IMR-90 (cell line): ENCODE measurements at regions not wholly inside any gene's neighbourhood (a gene's known extent, or its start where the extent isn't known, plus 50 kb on each side); places are given as distances from the start of the nearest gene placed in this dataset.

Source experiments
- ATAC-seq: fragments of 200-7000 bp; cut with Tn5 transposase; 2 replicates; pipeline ENCODE4 v1.9.1; 2020; ENCODE audit warnings: low read depth, mild to moderate bottlenecking, moderate library complexity
- BruUV-seq: library from RNA; stranded (reverse); fragments of 400-500 nt; replicated peaks from 2 replicates; lab custom pipeline; 2021; lab: Mats Ljungman, UMichigan
- CTCF ChIA-PET: fragments of 300-600 bp; formaldehyde crosslinking; extraction: SDS; loops from one replicate; lab custom pipeline; 2021; ENCODE audit warnings: antibody characterized with exemption; lab: Yijun Ruan, JAX
- POLR2A ChIA-PET: fragments of 300-600 bp; sonication (Branson Sonifier 250); formaldehyde crosslinking; loops from one replicate; lab custom pipeline; 2022; ENCODE audit warnings: antibody characterized with exemption; ENCODE audit not compliant: unreplicated experiment; lab: Charles Lee
- DNase-seq: peaks from one replicate; pipeline ENCODE4 v3.0.0; 2013
- H2AFZ ChIP-seq: replicated peaks from 2 replicates; pipeline ENCODE3; 2013; ENCODE audit warnings: low read length, mild to moderate bottlenecking; ENCODE audit not compliant: poor library complexity
- H2AK5ac ChIP-seq: 2 replicates; pipeline ENCODE4 v1.6.1; 2013; ENCODE audit warnings: low read depth, low read length, inconsistent platforms
- H2AK9ac ChIP-seq: replicated peaks from 2 replicates; pipeline ENCODE3; 2013; ENCODE audit warnings: mild to moderate bottlenecking, low read depth, low read length, moderate library complexity; ENCODE audit not compliant: poor library complexity
- H2BK120ac ChIP-seq: 2 replicates; pipeline ENCODE4 v1.6.1; 2013; ENCODE audit warnings: low read depth, low read length, inconsistent platforms
- H2BK15ac ChIP-seq: 3 replicates; pipeline ENCODE4 v1.6.1; 2013; ENCODE audit warnings: low read depth, low read length, inconsistent platforms
- H2BK20ac ChIP-seq: 2 replicates; pipeline ENCODE4 v1.6.1; 2013; ENCODE audit warnings: low read depth, mild to moderate bottlenecking, inconsistent platforms, low read length, moderate library complexity
- H2BK5ac ChIP-seq: 2 replicates; pipeline ENCODE4 v1.6.1; 2013; ENCODE audit warnings: mild to moderate bottlenecking, low read depth, low read length, inconsistent platforms; ENCODE audit not compliant: poor library complexity, severe bottlenecking
- H3K14ac ChIP-seq: replicated peaks from 2 replicates; pipeline ENCODE4 v1.6.1; 2013; ENCODE audit warnings: low read depth, low read length, inconsistent platforms
- H3K18ac ChIP-seq: 2 replicates; pipeline ENCODE4 v1.6.1; 2013; ENCODE audit warnings: low read depth, low read length, control low read depth
- H3K23ac ChIP-seq: 2 replicates; pipeline ENCODE4 v1.6.1; 2013; ENCODE audit warnings: low read depth, low read length, inconsistent platforms
- H3K27ac ChIP-seq: 2 replicates; pipeline ENCODE4 v1.5.1; 2013; ENCODE audit warnings: mild to moderate bottlenecking, control low read depth, low read length; ENCODE audit not compliant: insufficient read depth
- H3K27me3 ChIP-seq: 2 replicates; pipeline ENCODE4 v1.6.1; 2013; ENCODE audit warnings: low read length; ENCODE audit not compliant: control insufficient read depth, insufficient read depth
- H3K36me3 ChIP-seq: 2 replicates; pipeline ENCODE4 v1.6.1; 2013; ENCODE audit warnings: low read length, mixed read lengths; ENCODE audit not compliant: control insufficient read depth, insufficient read depth
- H3K4ac ChIP-seq: 2 replicates; pipeline ENCODE4 v1.6.1; 2013; ENCODE audit warnings: low read depth, low read length, inconsistent platforms
- H3K4me1 ChIP-seq: 2 replicates; pipeline ENCODE4 v1.6.1; 2013; ENCODE audit warnings: low read length, mixed read lengths; ENCODE audit not compliant: control insufficient read depth, insufficient read depth
- H3K4me2 ChIP-seq: 2 replicates; pipeline ENCODE4 v1.6.1; 2013; ENCODE audit warnings: low read depth, mild to moderate bottlenecking, control low read depth, low read length, moderate library complexity
- H3K4me3 ChIP-seq: 2 replicates; pipeline ENCODE4 v1.5.1; 2013; ENCODE audit warnings: low read depth, mild to moderate bottlenecking, control low read depth, low read length, moderate library complexity; ENCODE audit not compliant: insufficient read depth
- H3K56ac ChIP-seq: 2 replicates; pipeline ENCODE4 v1.6.1; 2013; ENCODE audit warnings: low read length, inconsistent platforms; ENCODE audit not compliant: insufficient read depth; ENCODE audit errors: extremely low read depth
- H3K79me1 ChIP-seq, 2 experiments: 2 replicates each; pipeline ENCODE4 v1.6.1; 2013; ENCODE audit warnings: low read length in 2 of 2, inconsistent platforms in 1 of 2, low read depth in 1 of 2
- H3K9ac ChIP-seq: 2 replicates; pipeline ENCODE4 v1.6.1; 2013; ENCODE audit warnings: low read depth, low read length, control low read depth
- H3K9me1 ChIP-seq: 2 replicates; pipeline ENCODE4 v1.6.1; 2013; ENCODE audit warnings: low read length, inconsistent platforms; ENCODE audit not compliant: insufficient read depth
- H3K9me3 ChIP-seq: 2 replicates; pipeline ENCODE4 v1.6.1; 2013; ENCODE audit warnings: low read length; ENCODE audit not compliant: control insufficient read depth, insufficient read depth
- H4K20me1 ChIP-seq: 2 replicates; pipeline ENCODE4 v1.6.1; 2013; ENCODE audit warnings: low read length, inconsistent platforms; ENCODE audit not compliant: insufficient read depth
- H4K5ac ChIP-seq: 2 replicates; pipeline ENCODE4 v1.6.1; 2013; ENCODE audit warnings: mild to moderate bottlenecking, low read depth, low read length, control low read depth
- H4K8ac ChIP-seq, 2 experiments: 2 replicates each; pipeline ENCODE4 v1.6.1; 2013; ENCODE audit warnings: low read depth in 2 of 2, low read length in 2 of 2, control low read depth in 1 of 2, inconsistent platforms in 1 of 2
- H4K91ac ChIP-seq: 2 replicates; pipeline ENCODE4 v1.6.1; 2013; ENCODE audit warnings: low read depth, low read length, inconsistent platforms; ENCODE audit not compliant: insufficient read depth
- BHLHE40 ChIP-seq: fragments of 150-350 bp; IDR thresholded peaks from 2 replicates; pipeline ENCODE4 v1.6.1; 2016; ENCODE audit warnings: mild to moderate bottlenecking, low read depth, low read length
- FOS ChIP-seq: fragments of 150-350 bp; IDR thresholded peaks from 2 replicates; pipeline ENCODE4 v1.6.1; 2016; ENCODE audit warnings: low read depth, low read length
- POLR2A ChIP-seq: IDR thresholded peaks from 2 replicates; pipeline ENCODE4 v1.6.1; 2012; ENCODE audit warnings: mild to moderate bottlenecking, low read depth, low read length
- RAD21 ChIP-seq: IDR thresholded peaks from 2 replicates; pipeline ENCODE4 v1.6.1; 2012; ENCODE audit warnings: low read length, improper control_type of control experiment
- RCOR1 ChIP-seq: IDR thresholded peaks from 2 replicates; pipeline ENCODE4 v1.6.1; 2012; ENCODE audit warnings: mild to moderate bottlenecking, low read length, improper control_type of control experiment; ENCODE audit not compliant: insufficient replicate concordance
- SMC3 ChIP-seq: fragments of 150-350 bp; IDR thresholded peaks from 2 replicates; pipeline ENCODE4 v1.6.1; 2016; ENCODE audit warnings: low read depth, mild to moderate bottlenecking, antibody characterized with exemption, low read length, moderate library complexity
- WGBS, 2 experiments: methylation state at CpG; one replicate each; pipeline versions ENCODE4 v1.1.5 to v1.1.7; 2013; ENCODE audit warnings: missing lambda C conversion rate in 2 of 2; ENCODE audit not compliant: insufficient read length in 1 of 2; ENCODE audit errors: extremely low coverage in 2 of 2; 5-methylcytosine and 5-hydroxymethylcytosine counted together
- dilution Hi-C: fragments of 300-500 bp; cut with HindIII; formaldehyde crosslinking; loops from one replicate; pipeline ENCODE4 v1.14.3; 2018; ENCODE audit warnings: low sequenced_read_pairs; ENCODE audit not compliant: unreplicated experiment
- in situ Hi-C: fragments of 300-500 bp; cut with MboI; formaldehyde crosslinking; loops from 3 replicates; pipeline ENCODE4 v1.14.3; 2019; ENCODE audit warnings: low sequenced_read_pairs, inconsistent platforms, mixed read lengths
- intact Hi-C: fragments of 100-400 bp; cut with micrococcal nuclease; formaldehyde crosslinking; loops from 2 replicates; pipeline ENCODE4 v1.10.0; 2022

DNA sequence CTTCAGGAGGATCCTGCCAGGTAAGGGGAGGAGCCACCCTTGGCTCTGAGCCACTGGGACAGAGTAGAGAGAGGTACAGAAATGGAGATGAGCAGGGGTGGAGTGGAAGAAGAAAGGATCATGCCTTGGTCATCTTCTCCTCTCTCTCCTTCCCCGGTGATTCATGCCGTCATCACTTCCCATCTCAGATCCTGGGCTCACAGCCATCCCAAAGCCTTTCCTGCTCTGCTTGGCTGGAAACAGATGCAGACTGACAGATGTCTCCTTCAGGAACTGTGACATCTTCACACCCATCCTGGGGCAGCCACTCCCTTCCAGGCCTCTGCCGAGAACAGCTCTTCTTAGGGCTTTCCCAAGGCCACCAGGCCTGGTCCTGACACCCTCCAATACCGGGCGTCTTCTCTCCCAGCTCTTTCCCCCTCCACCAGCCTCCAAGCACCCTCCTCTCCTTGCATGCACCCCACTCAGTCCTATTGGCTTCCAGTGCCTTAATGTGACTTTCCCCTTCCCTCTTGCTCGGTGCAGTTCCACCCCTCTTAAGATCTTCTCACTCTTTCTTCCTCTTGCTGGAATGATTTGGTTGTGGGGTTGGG lies 58.3 kb upstream of the TNP1 start:
- intact Hi-C loops: no loop called here
- BruUV-seq: no TSS peak
- POLR2A ChIA-PET: no interaction called here
- H4K91ac ChIP-seq: peak overlapping the region; percentile 27; the same call in 1 of the 2 replicates
- H3K27ac ChIP-seq: no peak overlapping the region
- peaks cover 3% of the 10 kb centered on the region; the same call in 1 of the 2 replicates for H3K4me1 ChIP-seq
- peak overlapping the region; percentile 2; the same call in 1 of the 2 replicates for H3K14ac ChIP-seq
- H2AK5ac ChIP-seq: peak overlapping the region; percentile 77
- H3K9me1 ChIP-seq: peaks cover 6% of the 10 kb centered on the region; the same call in 1 of the 2 replicates
- dilution Hi-C loops: no loop called here
- no peak overlapping the region for H3K23ac ChIP-seq
- TF ChIP-seq RAD21 (no peak), BHLHE40 (peak; percentile 40; the same call in 1 of the 2 replicates), RCOR1 (peak; percentile 70), POLR2A (no peak), FOS (peak; percentile 75), SMC3 (peak; percentile 3; the same call in 1 of the 2 replicates)
- peak overlapping the region; percentile 1; the same call in 1 of the 2 replicates for H4K5ac ChIP-seq
- WGBS, 2 experiments: 17% methylated on average over 2 of the region's 6 CpGs; no CpG with 5 or more reads in 1 of the 2 experiments
- H2BK15ac ChIP-seq: 0 out of 3 replicates have a peak overlapping the region, but pooled peaks have one; percentile 88
- H2BK5ac ChIP-seq: no peak overlapping the region
- peak overlapping the region; percentile 62; the same call in 1 of the 2 replicates for H2BK120ac ChIP-seq
- H3K56ac ChIP-seq: no peak overlapping the region
- peak overlapping the region; percentile 80 for H3K4ac ChIP-seq
- DNase-seq (peak; percentile 90), ATAC-seq (peak; percentile 93)
- H4K8ac ChIP-seq: peak overlapping the region in 1 of 2 experiments; percentile 56; a peak in 1 of 4 replicates
- H3K18ac ChIP-seq: no peak overlapping the region
- H4K20me1 ChIP-seq: no peaks in the 10 kb centered on the region
- H2AFZ ChIP-seq: peak overlapping the region; percentile 45
- H2BK20ac ChIP-seq: peak overlapping the region; percentile 1; the same call in 1 of the 2 replicates
- H3K4me2 ChIP-seq: no peak overlapping the region
- no peaks in the 10 kb centered on the region for H3K79me1 ChIP-seq
- CTCF ChIA-PET: no interaction called here
- no peak overlapping the region for H3K4me3 ChIP-seq
- no peaks in the 10 kb centered on the region for H3K27me3 ChIP-seq
- H3K36me3 ChIP-seq: no peaks in the 10 kb centered on the region
- no peak overlapping the region for H3K9ac ChIP-seq
- H3K9me3 ChIP-seq: no peaks in the 10 kb centered on the region
- H2AK9ac ChIP-seq: peak overlapping the region; percentile 45
- in situ Hi-C loops: no loop called here
